Chondrocyte (in vitro differentiated cells): ENCODE measurements at regions not wholly inside any gene's neighbourhood (a gene's known extent, or its start where the extent isn't known, plus 50 kb on each side); places are given as distances from the start of the nearest gene placed in this dataset.

Experiments used
- DNase-seq: peaks from one replicate; pipeline ENCODE4 v3.0.0; 2021; ENCODE audit warnings: mixed read lengths, low spot score
- H3K27ac Mint-ChIP-seq: one replicate; pipeline ENCODE4 v1.8.0; 2021; ENCODE audit warnings: mild to moderate bottlenecking, moderate library complexity, mixed read lengths; ENCODE audit not compliant: unreplicated experiment
- H3K27me3 Mint-ChIP-seq: 2 replicates; pipeline ENCODE4 v1.8.0; 2021; ENCODE audit warnings: low read depth, mixed read lengths
- H3K36me3 Mint-ChIP-seq: 2 replicates; pipeline ENCODE4 v1.8.0; 2021; ENCODE audit warnings: low read depth, mixed read lengths
- H3K4me1 Mint-ChIP-seq: 2 replicates; pipeline ENCODE4 v1.8.0; 2021; ENCODE audit warnings: low read depth, mild to moderate bottlenecking, mixed read lengths
- H3K4me3 Mint-ChIP-seq: one replicate; pipeline ENCODE4 v1.8.0; 2021; ENCODE audit warnings: mild to moderate bottlenecking, moderate library complexity, mixed read lengths; ENCODE audit not compliant: unreplicated experiment
- H3K9me3 Mint-ChIP-seq: 2 replicates; pipeline ENCODE4 v1.8.0; 2021; ENCODE audit warnings: low read depth, mixed read lengths
- CTCF ChIP-seq: fragments of 200-600 bp; sonication (generic); IDR thresholded peaks from 2 replicates; pipeline ENCODE4 v1.5.0; 2021; ENCODE audit warnings: antibody characterized with exemption, mild to moderate bottlenecking, moderate library complexity

- H3K36me3 Mint-ChIP-seq, result no peaks in the 10 kb centered on the region
- peak overlapping the region; percentile 82 for H3K27ac Mint-ChIP-seq
- H3K4me3 Mint-ChIP-seq, result no peak overlapping the region
- H3K4me1 Mint-ChIP-seq, result peaks cover 48% of the 10 kb centered on the region
- TF ChIP-seq CTCF, result no peak
- no peaks in the 10 kb centered on the region for H3K9me3 Mint-ChIP-seq
- H3K27me3 Mint-ChIP-seq, result no peaks in the 10 kb centered on the region
- DNase-seq, result no peak
Measured at GRCh38 chr14:54174457-54174856, 217.8 kb upstream of the BMP4 start.

DNA sequence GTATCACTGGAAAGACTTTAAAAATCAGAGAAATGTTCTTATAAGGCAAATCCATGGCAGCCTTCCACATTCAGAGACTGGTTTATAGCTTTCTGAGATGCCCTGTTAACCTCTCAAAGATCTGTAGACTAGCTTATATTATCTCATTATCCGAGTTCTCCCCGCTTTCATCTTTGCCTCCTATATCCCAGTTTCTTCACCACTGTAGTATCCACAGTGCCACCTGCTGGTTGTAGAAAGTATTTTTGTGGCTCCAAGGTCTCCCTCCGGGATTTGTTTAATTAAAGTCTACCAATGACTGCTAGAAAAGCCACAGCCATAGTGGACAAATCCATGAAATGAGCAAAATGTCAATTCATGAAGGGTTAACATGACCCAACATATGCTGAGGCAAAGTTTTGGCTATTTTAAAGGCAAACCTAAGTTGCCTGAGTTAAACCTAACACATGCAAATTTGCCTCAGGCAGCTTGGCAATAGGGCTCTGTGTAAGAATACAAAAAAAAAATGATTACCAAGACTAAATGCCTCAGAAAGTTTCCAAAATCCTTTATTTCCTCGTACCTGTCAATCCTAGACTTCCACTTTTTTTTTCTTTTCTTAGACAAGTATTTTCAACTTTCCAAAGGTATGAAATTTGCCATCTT is 218.8 kb upstream of the BMP4 start:
- H3K27ac Mint-ChIP-seq, result no peak overlapping the region

DNA sequence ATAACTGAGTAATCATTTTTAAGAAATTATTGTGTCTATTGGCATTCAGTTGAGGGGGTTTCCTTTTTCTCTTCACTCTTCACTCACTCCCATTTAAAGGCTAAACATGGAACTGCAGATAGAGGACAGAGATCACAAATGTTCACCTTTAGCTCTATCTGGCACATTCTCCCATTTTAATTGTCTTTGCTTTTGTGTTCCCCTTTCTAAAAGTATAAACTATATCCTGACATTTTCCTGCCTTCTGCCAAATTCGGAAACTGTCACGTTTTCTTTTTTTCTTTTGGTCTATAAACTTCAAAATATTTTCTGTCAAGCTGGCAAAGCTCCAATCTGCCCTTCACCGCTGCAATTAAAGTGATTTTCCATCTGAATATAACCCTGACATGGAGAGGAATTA is 219.8 kb upstream of the CDKN3 start:
- no peaks in the 10 kb centered on the region for H3K9me3 Mint-ChIP-seq
- no peak overlapping the region for H3K4me3 Mint-ChIP-seq
- no peak overlapping the region for H3K27ac Mint-ChIP-seq
- no peak for DNase-seq
- H3K4me1 Mint-ChIP-seq, result peaks cover 39% of the 10 kb centered on the region
- H3K27me3 Mint-ChIP-seq, result no peaks in the 10 kb centered on the region
- TF ChIP-seq CTCF, result no peak
- H3K36me3 Mint-ChIP-seq, result no peaks in the 10 kb centered on the region

More for the DNA sequence above, 218.8 kb upstream of the BMP4 start:
- TF ChIP-seq CTCF, result peak; percentile 97
- Mint-ChIP-seq H3K4me3 (no peak overlapping the region), H3K4me1 (peaks cover 44% of the 10 kb centered on the region), H3K27me3 (no peaks in the 10 kb centered on the region), H3K36me3 (no peaks in the 10 kb centered on the region), H3K9me3 (no peaks in the 10 kb centered on the region)
- no peak for DNase-seq

DNA sequence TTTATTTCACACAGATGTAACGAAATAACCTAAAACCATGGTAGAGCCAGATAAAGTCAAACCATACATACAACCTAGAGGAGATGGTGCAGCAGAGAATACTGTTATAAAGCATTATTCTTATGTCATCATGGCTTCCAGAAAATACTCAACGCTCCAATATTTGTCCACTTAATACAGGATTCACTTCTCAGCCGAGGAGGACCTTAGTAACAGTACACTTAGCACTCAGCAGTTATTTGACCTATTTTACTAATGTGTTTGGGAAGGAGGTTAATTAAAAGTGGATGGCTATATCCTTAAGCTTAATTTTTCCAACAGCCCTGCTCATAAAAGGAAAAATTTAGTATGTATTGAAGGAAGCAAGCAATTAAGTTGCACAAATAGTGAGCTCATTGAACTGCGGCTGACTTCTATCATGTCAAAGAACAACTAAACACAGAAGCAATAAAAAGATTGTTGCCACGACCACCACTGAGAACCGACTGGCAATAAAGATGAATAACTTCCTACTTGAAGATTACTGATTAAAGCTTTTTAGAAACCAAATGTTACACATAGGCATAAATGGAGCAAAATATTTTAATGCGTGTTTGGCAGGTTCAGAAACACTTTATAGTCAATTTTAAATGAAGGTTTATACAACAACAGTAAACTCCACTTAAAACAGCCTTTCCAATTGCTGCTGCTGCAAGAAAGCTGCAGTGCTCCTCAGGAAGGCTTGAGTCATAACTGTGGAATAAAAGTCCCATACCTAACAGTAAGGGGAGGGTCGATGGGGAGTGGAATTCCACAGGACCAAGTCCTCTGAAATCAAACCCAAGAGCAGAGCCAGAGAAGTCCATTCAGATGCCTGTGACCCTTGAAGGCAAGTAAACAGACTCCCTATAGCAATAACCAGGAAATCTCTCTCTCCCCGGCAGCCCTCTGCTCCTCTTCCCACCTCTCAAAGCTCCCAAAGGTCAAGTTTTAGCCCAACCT is 218.9 kb upstream of the CDKN3 start:
- H3K9me3 Mint-ChIP-seq, result no peaks in the 10 kb centered on the region
- TF ChIP-seq CTCF, result no peak
- H3K4me1 Mint-ChIP-seq, result peaks cover 36% of the 10 kb centered on the region
- no peaks in the 10 kb centered on the region for H3K27me3 Mint-ChIP-seq
- no peaks in the 10 kb centered on the region for H3K36me3 Mint-ChIP-seq
- H3K27ac Mint-ChIP-seq, result no peak overlapping the region
- H3K4me3 Mint-ChIP-seq, result no peak overlapping the region
- no peak for DNase-seq

DNA sequence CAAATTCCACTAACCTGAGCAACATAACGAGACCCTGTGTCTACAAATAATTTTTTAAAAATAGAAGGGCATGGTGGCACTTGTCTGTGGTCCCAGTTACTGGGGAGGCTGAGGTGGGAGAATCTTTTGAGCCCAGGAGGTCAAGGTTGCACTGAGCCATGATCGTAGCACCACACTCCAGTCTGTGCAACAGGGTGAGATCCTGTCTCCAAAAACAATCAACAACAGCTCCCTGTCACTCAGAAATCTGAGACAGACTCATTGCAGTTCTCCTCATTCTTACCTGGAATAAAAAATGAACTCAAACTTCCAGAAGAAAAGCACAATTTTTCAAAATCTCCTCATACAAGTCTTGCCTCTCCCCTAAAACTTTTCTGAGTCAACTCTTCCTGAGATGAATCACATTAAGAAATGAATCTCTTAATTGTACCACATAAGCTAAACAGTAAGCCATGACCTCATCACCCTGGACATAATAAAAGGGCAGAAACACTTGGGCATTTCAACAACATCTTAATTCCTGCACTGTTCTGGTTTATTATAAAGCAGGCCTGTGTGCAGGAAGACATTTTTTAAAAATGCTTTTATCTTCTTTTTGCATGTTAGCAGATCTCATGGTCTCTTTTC is 214.3 kb upstream of the CDKN3 start:
- peaks cover 16% of the 10 kb centered on the region for H3K4me1 Mint-ChIP-seq
- no peaks in the 10 kb centered on the region for H3K36me3 Mint-ChIP-seq
- DNase-seq, result no peak
- H3K4me3 Mint-ChIP-seq, result no peak overlapping the region
- no peaks in the 10 kb centered on the region for H3K9me3 Mint-ChIP-seq
- H3K27ac Mint-ChIP-seq, result no peak overlapping the region
- no peak for TF ChIP-seq CTCF
- H3K27me3 Mint-ChIP-seq, result no peaks in the 10 kb centered on the region
